ENCODE measurements at regions not wholly inside any gene's neighbourhood (a gene's known extent, or its start where the extent isn't known, plus 50 kb on each side); places are given as distances from the start of the nearest gene placed in this dataset.
"Not testable (repeated sequence)": the region's sequence is repeated elsewhere in the genome, so short reads cannot be mapped to it uniquely, and the experiment has no call there.

- no peak for DNase-seq (ENCODE audit: low spot score in 2 of 2)
- peaks cover 6 to 8% of the 10 kb centered on the region in 2 donors for H3K9me3 Mint-ChIP-seq
- no peak overlapping the region for H3K27ac Mint-ChIP-seq
- ATAC-seq: no peak
- H3K36me3 Mint-ChIP-seq: peaks cover 4 to 7% of the 10 kb centered on the region in 2 donors
These were observed 283.2 kb upstream of the SUCLG2 start for GRCh38 chr3:67937498-67938118.

GRCh38 chr3:67930394-67930793 lies 276.0 kb upstream of the SUCLG2 start:
- not testable (repeated sequence) for DNase-seq (ENCODE audit: low spot score in 2 of 2); H3K9me3 Mint-ChIP-seq; ATAC-seq; H3K27ac Mint-ChIP-seq
- peaks cover 4 to 11% of the 10 kb centered on the region in 2 donors for H3K36me3 Mint-ChIP-seq

- no peak overlapping the region for H3K27ac Mint-ChIP-seq
- peaks cover 0 to 9% of the 10 kb centered on the region in 2 donors for H3K36me3 Mint-ChIP-seq
- ATAC-seq (no peak), DNase-seq (ENCODE audit: low spot score in 2 of 2) (no peak)
- peaks cover 0 to 8% of the 10 kb centered on the region in 2 donors for H3K9me3 Mint-ChIP-seq
These were observed 269.4 kb upstream of the SUCLG2 start for GRCh38 chr3:67923796-67924195.

GRCh38 chr3:67920969-67921368 lies 266.6 kb upstream of the SUCLG2 start:
- no peak for ATAC-seq
- peaks cover 0 to 8% of the 10 kb centered on the region in 2 donors for H3K9me3 Mint-ChIP-seq
- no peak for DNase-seq (ENCODE audit: low spot score in 2 of 2)
- H3K27ac Mint-ChIP-seq: no peak overlapping the region
- peaks cover 0 to 9% of the 10 kb centered on the region in 2 donors for H3K36me3 Mint-ChIP-seq

DNA sequence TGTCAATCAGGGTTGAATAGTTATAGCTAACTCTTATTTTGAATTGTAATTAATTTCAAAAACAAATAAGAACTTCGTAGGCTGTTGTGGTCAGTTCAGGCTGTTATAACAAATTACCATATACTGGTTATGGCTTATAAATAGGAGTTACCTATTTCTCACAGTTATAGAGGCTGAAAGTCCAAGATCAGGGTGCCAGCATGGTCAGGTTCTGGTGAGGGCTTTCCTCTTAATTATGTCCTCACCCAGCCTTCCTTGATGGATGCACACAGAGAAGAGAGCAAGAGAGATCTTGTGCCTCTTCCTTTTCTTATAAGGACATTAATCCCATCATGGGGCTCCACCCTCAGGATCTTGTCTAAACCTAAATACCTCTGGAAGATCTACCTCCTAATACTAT lies 265.9 kb upstream of the SUCLG2 start:
- ATAC-seq: no peak
- no peak for DNase-seq (ENCODE audit: low spot score in 2 of 2)
- Mint-ChIP-seq H3K36me3 (peaks cover 0 to 4% of the 10 kb centered on the region in 2 donors), H3K9me3 (peaks cover 0 to 4% of the 10 kb centered on the region in 2 donors), H3K27ac (no peak overlapping the region)

- Mint-ChIP-seq H3K9me3 (no peaks in the 10 kb centered on the region), H3K27ac (no peak overlapping the region), H3K36me3 (no peaks in the 10 kb centered on the region)
- DNase-seq (ENCODE audit: low spot score in 2 of 2): no peak
- no peak for ATAC-seq
These were observed 261.9 kb upstream of the SUCLG2 start for GRCh38 chr3:67916353-67916752.

- H3K36me3 Mint-ChIP-seq: no peaks in the 10 kb centered on the region
- DNase-seq (ENCODE audit: low spot score in 2 of 2): no peak
- H3K9me3 Mint-ChIP-seq: no peaks in the 10 kb centered on the region
- no peak overlapping the region for H3K27ac Mint-ChIP-seq
- ATAC-seq: no peak
These were observed 253.3 kb upstream of the SUCLG2 start for GRCh38 chr3:67907735-67908134.

DNA sequence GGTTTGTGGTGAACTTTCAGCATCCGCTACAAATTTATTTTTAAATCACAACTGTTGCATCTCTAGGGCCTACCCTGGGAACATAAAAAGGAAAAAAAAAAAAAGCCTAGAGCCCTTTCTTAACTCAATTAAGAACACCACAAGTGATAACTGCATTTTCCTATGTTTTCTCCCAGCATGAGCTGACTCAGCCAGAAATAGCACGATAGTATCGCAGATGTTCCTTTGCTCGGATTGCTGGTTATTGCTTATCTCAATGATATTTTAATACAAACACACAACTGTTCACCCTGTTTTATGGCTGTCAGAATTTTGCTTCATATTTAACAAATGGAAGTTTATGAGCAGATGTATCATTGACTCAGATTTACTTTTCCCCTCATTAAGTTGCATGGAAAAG lies 251.8 kb upstream of the SUCLG2 start:
- Mint-ChIP-seq H3K9me3 (no peaks in the 10 kb centered on the region), H3K36me3 (no peaks in the 10 kb centered on the region), H3K27ac (no peak overlapping the region)
- DNase-seq (ENCODE audit: low spot score in 2 of 2) (no peak), ATAC-seq (no peak)

DNA sequence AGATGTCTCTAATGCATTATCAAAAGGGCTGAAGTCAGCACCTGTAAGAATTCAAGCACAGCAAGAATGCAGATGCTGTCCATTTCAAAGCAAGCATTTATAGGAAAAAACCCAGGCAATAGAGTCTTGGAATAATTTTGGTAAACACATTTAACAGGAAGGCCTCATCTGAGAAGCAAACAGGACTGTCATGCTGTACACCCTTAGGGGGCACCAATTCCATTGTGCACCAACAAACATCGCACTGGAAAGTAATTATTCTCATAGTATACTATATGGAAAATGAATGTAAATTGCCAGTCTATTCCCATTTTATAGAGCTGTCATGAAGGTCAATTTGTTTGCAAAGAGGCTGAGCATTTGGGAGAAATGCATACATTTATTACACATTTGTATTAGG lies 247.3 kb upstream of the SUCLG2 start:
- ATAC-seq (no peak), DNase-seq (ENCODE audit: low spot score in 2 of 2) (no peak)
- H3K27ac Mint-ChIP-seq: no peak overlapping the region
- no peaks in the 10 kb centered on the region for H3K9me3 Mint-ChIP-seq
- H3K36me3 Mint-ChIP-seq: no peaks in the 10 kb centered on the region

GRCh38 chr3:67898916-67899315 lies 244.5 kb upstream of the SUCLG2 start:
- ATAC-seq (no peak), DNase-seq (ENCODE audit: low spot score in 2 of 2) (no peak)
- Mint-ChIP-seq H3K36me3 (no peaks in the 10 kb centered on the region), H3K9me3 (no peaks in the 10 kb centered on the region), H3K27ac (no peak overlapping the region)

- no peaks in the 10 kb centered on the region for H3K36me3 Mint-ChIP-seq
- DNase-seq (ENCODE audit: low spot score in 2 of 2) (no peak), ATAC-seq (no peak)
- H3K9me3 Mint-ChIP-seq: no peaks in the 10 kb centered on the region
- H3K27ac Mint-ChIP-seq: no peak overlapping the region
These were observed 243.2 kb upstream of the SUCLG2 start for GRCh38 chr3:67897351-67898336.

- ATAC-seq (no peak), DNase-seq (ENCODE audit: low spot score in 2 of 2) (no peak)
- Mint-ChIP-seq H3K9me3 (no peaks in the 10 kb centered on the region), H3K36me3 (no peaks in the 10 kb centered on the region), H3K27ac (no peak overlapping the region)
These were observed 241.7 kb upstream of the SUCLG2 start for GRCh38 chr3:67896130-67896529.

- peaks cover 10 to 13% of the 10 kb centered on the region in 2 donors for H3K9me3 Mint-ChIP-seq
- DNase-seq (ENCODE audit: low spot score in 2 of 2) (no peak), ATAC-seq (no peak)
- H3K36me3 Mint-ChIP-seq: peaks cover 0 to 11% of the 10 kb centered on the region in 2 donors
- no peak overlapping the region for H3K27ac Mint-ChIP-seq
These were observed 240.1 kb upstream of the SUCLG2 start for GRCh38 chr3:67894510-67894909.

GRCh38 chr3:67884345-67884744 lies 229.9 kb upstream of the SUCLG2 start:
- ATAC-seq: no peak
- Mint-ChIP-seq H3K9me3 (peaks cover 13 to 16% of the 10 kb centered on the region in 2 donors), H3K36me3 (peaks cover 16% of the 10 kb centered on the region in 2 donors), H3K27ac (no peak overlapping the region)
- no peak for DNase-seq (ENCODE audit: low spot score in 2 of 2)

DNA sequence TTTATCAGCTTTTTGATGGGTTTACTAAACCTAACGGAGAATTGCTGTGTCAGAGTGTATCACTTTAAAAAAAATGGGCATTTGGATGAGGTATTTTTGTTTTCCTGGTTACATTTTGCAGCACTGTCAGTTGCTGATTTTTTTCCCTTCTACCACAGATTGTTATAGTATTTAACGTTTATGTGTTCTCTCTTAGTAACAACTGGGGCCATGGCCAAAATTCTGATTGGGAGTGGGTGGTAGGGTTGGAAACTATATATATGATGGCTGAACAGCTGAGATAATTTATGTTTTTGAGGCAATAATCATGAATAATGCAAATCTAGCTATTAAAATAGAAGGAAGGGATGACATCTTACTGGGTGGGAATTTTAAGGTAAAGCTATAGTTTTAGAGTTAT lies 229.4 kb upstream of the SUCLG2 start:
- no peak for ATAC-seq
- no peak for DNase-seq (ENCODE audit: low spot score in 2 of 2)
- H3K36me3 Mint-ChIP-seq: peaks cover 11 to 12% of the 10 kb centered on the region in 2 donors
- H3K27ac Mint-ChIP-seq: no peak overlapping the region
- H3K9me3 Mint-ChIP-seq: peaks cover 9 to 14% of the 10 kb centered on the region in 2 donors

- Mint-ChIP-seq H3K9me3 (peaks cover 3 to 9% of the 10 kb centered on the region in 2 donors), H3K27ac (no peak overlapping the region), H3K36me3 (peaks cover 5 to 6% of the 10 kb centered on the region in 2 donors)
- ATAC-seq (no peak), DNase-seq (ENCODE audit: low spot score in 2 of 2) (no peak)
These were observed 228.6 kb upstream of the SUCLG2 start for GRCh38 chr3:67882981-67883380.

- H3K9me3 Mint-ChIP-seq: no peaks in the 10 kb centered on the region
- ATAC-seq: no peak
- no peak for DNase-seq (ENCODE audit: low spot score in 2 of 2)
- no peaks in the 10 kb centered on the region for H3K36me3 Mint-ChIP-seq
- H3K27ac Mint-ChIP-seq: no peak overlapping the region
These were observed 221.8 kb upstream of the SUCLG2 start for GRCh38 chr3:67876261-67876660.
